HUES6 (cell line): ENCODE measurements at regions not wholly inside any gene's neighbourhood (a gene's known extent, or its start where the extent isn't known, plus 50 kb on each side); places are given as distances from the start of the nearest gene placed in this dataset.

ENCODE experiments used
- H3K27ac ChIP-seq: 2 replicates; pipeline ENCODE4 v1.7.0; 2013; ENCODE audit warnings: low read depth, mild to moderate bottlenecking, low read length, inconsistent platforms
- H3K27me3 ChIP-seq: 2 replicates; pipeline ENCODE4 v1.6.1; 2013; ENCODE audit warnings: low read length; ENCODE audit not compliant: control insufficient read depth, insufficient read depth
- H3K36me3 ChIP-seq: 2 replicates; pipeline ENCODE4 v1.6.1; 2013; ENCODE audit warnings: low read length; ENCODE audit not compliant: control insufficient read depth, insufficient read depth
- H3K4me1 ChIP-seq: 2 replicates; pipeline ENCODE4 v1.6.1; 2013; ENCODE audit warnings: low read length; ENCODE audit not compliant: control insufficient read depth, insufficient read depth
- H3K4me3 ChIP-seq: 2 replicates; pipeline ENCODE4 v1.5.1; 2013; ENCODE audit warnings: low read depth, low read length
- H3K9ac ChIP-seq: one replicate; pipeline ENCODE4 v1.6.1; 2013; ENCODE audit warnings: mild to moderate bottlenecking, low read length
- H3K9me3 ChIP-seq: 2 replicates; pipeline ENCODE4 v1.6.1; 2013; ENCODE audit warnings: low read depth, low read length; ENCODE audit not compliant: control insufficient read depth, insufficient read depth

DNA sequence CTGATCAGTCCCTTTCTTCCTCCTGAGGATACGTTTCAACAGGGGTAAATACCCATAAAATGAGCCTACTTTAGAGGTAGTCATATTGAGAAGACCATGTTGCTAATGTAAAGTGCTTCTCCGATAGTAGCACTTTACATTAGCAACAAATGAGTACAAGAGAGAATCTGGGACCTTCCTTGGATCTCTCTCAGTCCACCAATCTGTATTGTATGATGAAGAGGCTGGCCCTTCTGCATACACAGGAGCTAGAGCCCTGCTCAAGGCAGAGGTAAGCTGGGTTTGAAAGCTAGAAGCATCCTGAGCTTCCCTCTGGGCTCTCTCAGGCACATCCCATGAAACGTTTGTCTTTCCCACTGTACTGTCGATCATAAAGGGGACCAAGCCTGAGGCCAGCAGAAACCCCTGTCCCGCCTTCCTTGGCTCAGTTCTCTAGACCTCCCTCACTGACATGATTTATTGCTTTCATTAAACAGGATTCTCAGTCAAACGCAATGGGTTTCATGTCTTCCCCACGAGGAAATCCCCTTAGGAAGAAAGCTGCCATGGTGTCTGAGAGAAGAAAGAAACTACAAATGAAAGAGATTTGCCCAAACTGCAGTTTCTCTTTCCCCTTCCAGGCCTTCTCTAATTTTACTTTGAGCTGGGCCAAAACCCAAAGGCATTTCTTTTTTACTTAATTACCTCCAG, 62.8 kb upstream of the BCAR3 start:
- H3K36me3 ChIP-seq = no peaks in the 10 kb centered on the region
- peaks cover 14% of the 10 kb centered on the region for H3K9me3 ChIP-seq
- H3K27me3 ChIP-seq = no peaks in the 10 kb centered on the region
- no peaks in the 10 kb centered on the region; the same call in 1 of the 2 replicates for H3K4me1 ChIP-seq
- H3K27ac ChIP-seq = no peak overlapping the region
- no peak overlapping the region for H3K4me3 ChIP-seq
- H3K9ac ChIP-seq = no peak overlapping the region

GRCh38 chr1:93743465-93743864, 61.8 kb upstream of the BCAR3 start:
- Histone ChIP-seq H3K4me1 (no peaks in the 10 kb centered on the region; the same call in 1 of the 2 replicates), H3K27me3 (no peaks in the 10 kb centered on the region), H3K36me3 (no peaks in the 10 kb centered on the region), H3K9ac (no peak overlapping the region), H3K9me3 (peaks cover 14% of the 10 kb centered on the region), H3K27ac (no peak overlapping the region), H3K4me3 (no peak overlapping the region)

DNA sequence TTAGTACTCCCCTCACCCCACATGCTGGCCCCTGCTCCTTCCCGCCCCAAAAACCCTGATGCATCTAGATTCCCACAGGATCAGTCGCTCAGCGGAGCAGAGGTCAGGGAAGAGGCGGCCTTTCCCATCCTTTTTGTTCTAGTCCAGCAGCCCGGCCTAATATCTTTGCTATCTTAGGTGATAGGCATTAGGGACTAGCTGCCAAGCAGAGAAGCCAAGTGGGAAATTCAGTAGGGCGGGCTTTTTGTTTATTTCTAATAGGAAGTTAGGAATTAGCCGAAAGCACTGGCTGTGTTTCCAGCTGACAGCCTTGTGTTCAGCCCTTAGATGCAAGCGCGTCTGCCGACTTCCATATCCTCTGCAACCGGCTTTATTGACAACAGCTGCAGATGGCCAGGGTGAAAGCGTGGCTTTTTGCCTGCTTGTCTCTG, 59.0 kb upstream of the BCAR3 start:
- Histone ChIP-seq H3K36me3 (no peaks in the 10 kb centered on the region), H3K9me3 (peaks cover 4% of the 10 kb centered on the region; the same call in 1 of the 2 replicates), H3K4me1 (no peaks in the 10 kb centered on the region; the same call in 1 of the 2 replicates), H3K27ac (no peak overlapping the region), H3K4me3 (no peak overlapping the region), H3K9ac (no peak overlapping the region), H3K27me3 (no peaks in the 10 kb centered on the region)

GRCh38 chr1:93740157-93740556, 58.5 kb upstream of the BCAR3 start:
- H3K27ac ChIP-seq = no peak overlapping the region
- H3K36me3 ChIP-seq = no peaks in the 10 kb centered on the region
- no peak overlapping the region for H3K9ac ChIP-seq
- no peak overlapping the region for H3K4me3 ChIP-seq
- peaks cover 4% of the 10 kb centered on the region; the same call in 1 of the 2 replicates for H3K9me3 ChIP-seq
- no peaks in the 10 kb centered on the region for H3K27me3 ChIP-seq
- H3K4me1 ChIP-seq = no peaks in the 10 kb centered on the region; the same call in 1 of the 2 replicates

GRCh38 chr1:93739472-93739871, 57.8 kb upstream of the BCAR3 start:
- no peaks in the 10 kb centered on the region for H3K36me3 ChIP-seq
- H3K9ac ChIP-seq = no peak overlapping the region
- H3K27ac ChIP-seq = no peak overlapping the region
- no peaks in the 10 kb centered on the region for H3K27me3 ChIP-seq
- H3K4me1 ChIP-seq = no peaks in the 10 kb centered on the region; the same call in 1 of the 2 replicates
- no peak overlapping the region for H3K4me3 ChIP-seq
- peaks cover 4% of the 10 kb centered on the region; the same call in 1 of the 2 replicates for H3K9me3 ChIP-seq

GRCh38 chr1:93738926-93739325, 57.3 kb upstream of the BCAR3 start:
- no peaks in the 10 kb centered on the region for H3K36me3 ChIP-seq
- H3K4me1 ChIP-seq = no peaks in the 10 kb centered on the region; the same call in 1 of the 2 replicates
- no peak overlapping the region for H3K9ac ChIP-seq
- no peaks in the 10 kb centered on the region for H3K27me3 ChIP-seq
- peaks cover 4% of the 10 kb centered on the region; the same call in 1 of the 2 replicates for H3K9me3 ChIP-seq
- no peak overlapping the region for H3K4me3 ChIP-seq
- H3K27ac ChIP-seq = no peak overlapping the region

DNA sequence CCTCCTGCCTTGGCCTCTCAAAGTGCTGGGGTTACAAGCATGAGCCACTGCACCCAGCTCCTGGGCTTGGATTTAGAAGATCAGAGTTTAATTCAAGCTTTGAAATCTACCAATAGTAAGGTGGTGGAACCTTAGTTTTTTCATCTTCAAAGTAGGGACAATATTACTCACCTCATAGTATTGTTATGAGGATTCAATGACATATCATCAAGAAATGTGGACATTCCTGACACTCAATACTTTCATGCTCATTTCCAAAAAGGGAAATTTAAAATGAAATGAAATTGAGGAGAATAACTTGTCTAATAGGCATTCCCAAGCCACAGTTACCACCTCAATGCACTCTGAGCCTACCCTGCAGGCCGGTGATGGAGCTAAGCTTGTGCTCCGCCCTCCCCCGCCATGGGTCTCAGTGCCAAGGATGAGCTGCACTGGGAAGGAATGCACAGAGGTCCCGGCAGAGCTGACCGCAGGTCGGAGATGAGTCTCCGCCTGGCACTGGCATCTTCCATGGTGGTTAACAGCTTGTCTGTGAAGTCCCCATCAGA, 56.5 kb upstream of the BCAR3 start:
- no peak overlapping the region for H3K27ac ChIP-seq
- no peaks in the 10 kb centered on the region for H3K36me3 ChIP-seq
- H3K9ac ChIP-seq = no peak overlapping the region
- H3K9me3 ChIP-seq = peaks cover 4% of the 10 kb centered on the region; the same call in 1 of the 2 replicates
- no peak overlapping the region for H3K4me3 ChIP-seq
- no peaks in the 10 kb centered on the region; the same call in 1 of the 2 replicates for H3K4me1 ChIP-seq
- no peaks in the 10 kb centered on the region for H3K27me3 ChIP-seq

DNA sequence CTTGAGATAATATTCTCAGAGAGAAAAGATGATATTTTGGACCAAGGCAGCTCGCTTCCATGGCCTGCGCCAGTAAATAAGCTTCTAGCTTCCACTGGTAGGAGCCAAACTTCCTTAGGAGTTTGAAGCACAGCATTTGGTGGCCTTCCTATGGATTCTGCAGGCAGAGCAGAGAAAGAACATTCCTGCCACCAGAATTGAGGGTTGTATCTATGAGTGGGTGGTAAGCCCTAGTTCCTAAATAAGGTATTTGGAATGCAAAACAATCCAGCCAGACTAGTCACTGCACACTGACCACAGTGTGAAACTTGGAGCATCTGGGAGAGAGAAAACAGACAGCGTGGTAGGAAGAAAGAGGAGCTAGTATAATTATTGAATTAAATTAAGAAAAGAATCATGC, 54.1 kb upstream of the BCAR3 start:
- H3K27ac ChIP-seq = no peak overlapping the region
- H3K27me3 ChIP-seq = no peaks in the 10 kb centered on the region
- no peak overlapping the region for H3K9ac ChIP-seq
- H3K4me1 ChIP-seq = peaks cover 6% of the 10 kb centered on the region; the same call in 1 of the 2 replicates
- H3K4me3 ChIP-seq = no peak overlapping the region
- H3K9me3 ChIP-seq = peaks cover 4% of the 10 kb centered on the region; the same call in 1 of the 2 replicates
- no peaks in the 10 kb centered on the region for H3K36me3 ChIP-seq

GRCh38 chr1:93734999-93735398, 53.4 kb upstream of the BCAR3 start:
- H3K9ac ChIP-seq = no peak overlapping the region
- H3K27me3 ChIP-seq = no peaks in the 10 kb centered on the region
- H3K4me3 ChIP-seq = no peak overlapping the region
- H3K36me3 ChIP-seq = no peaks in the 10 kb centered on the region
- H3K27ac ChIP-seq = no peak overlapping the region
- H3K9me3 ChIP-seq = peaks cover 4% of the 10 kb centered on the region; the same call in 1 of the 2 replicates
- H3K4me1 ChIP-seq = peaks cover 6% of the 10 kb centered on the region; the same call in 1 of the 2 replicates

DNA sequence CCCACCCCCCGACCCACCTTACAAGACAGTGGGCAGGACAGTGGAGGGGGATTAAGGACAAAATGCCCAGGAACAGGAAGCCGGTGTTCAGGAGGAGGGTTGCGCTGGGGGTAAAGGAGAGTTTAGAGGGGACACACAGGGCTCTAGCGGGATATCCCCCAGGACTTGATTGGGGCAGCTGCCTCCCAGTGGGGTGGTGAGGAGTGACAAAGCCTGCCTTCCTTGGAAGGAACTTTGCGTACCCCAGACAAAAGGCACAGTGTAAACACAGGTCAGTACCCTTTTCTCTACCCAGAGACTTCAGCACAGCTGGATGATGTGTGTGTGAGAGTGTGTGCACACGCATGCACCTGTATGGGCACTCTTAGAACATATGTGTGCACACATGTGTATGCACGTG, 51.7 kb upstream of the BCAR3 start:
- Histone ChIP-seq H3K27me3 (no peaks in the 10 kb centered on the region), H3K9me3 (peaks cover 4% of the 10 kb centered on the region; the same call in 1 of the 2 replicates), H3K4me3 (no peak overlapping the region), H3K4me1 (peaks cover 6% of the 10 kb centered on the region; the same call in 1 of the 2 replicates), H3K27ac (no peak overlapping the region), H3K36me3 (no peaks in the 10 kb centered on the region), H3K9ac (no peak overlapping the region)

- no peak overlapping the region for H3K27ac ChIP-seq
- H3K27me3 ChIP-seq = no peaks in the 10 kb centered on the region
- no peak overlapping the region for H3K4me3 ChIP-seq
- H3K4me1 ChIP-seq = peaks cover 6% of the 10 kb centered on the region; the same call in 1 of the 2 replicates
- peaks cover 4% of the 10 kb centered on the region; the same call in 1 of the 2 replicates for H3K9me3 ChIP-seq
- H3K9ac ChIP-seq = no peak overlapping the region
- H3K36me3 ChIP-seq = no peaks in the 10 kb centered on the region
These were observed 50.9 kb upstream of the BCAR3 start for GRCh38 chr1:93732514-93732913.
